HG02943 (cell line): ENCODE measurements at regions not wholly inside any gene's neighbourhood (a gene's known extent, or its start where the extent isn't known, plus 50 kb on each side); places are given as distances from the start of the nearest gene placed in this dataset.

ENCODE experiments used
- ATAC-seq: cut with Tn5 transposase; IDR thresholded peaks from one replicate; pipeline ENCODE4 v1.9.1; 2021; ENCODE audit warnings: mild to moderate bottlenecking, low read depth, moderate library complexity; ENCODE audit not compliant: unreplicated experiment

DNA sequence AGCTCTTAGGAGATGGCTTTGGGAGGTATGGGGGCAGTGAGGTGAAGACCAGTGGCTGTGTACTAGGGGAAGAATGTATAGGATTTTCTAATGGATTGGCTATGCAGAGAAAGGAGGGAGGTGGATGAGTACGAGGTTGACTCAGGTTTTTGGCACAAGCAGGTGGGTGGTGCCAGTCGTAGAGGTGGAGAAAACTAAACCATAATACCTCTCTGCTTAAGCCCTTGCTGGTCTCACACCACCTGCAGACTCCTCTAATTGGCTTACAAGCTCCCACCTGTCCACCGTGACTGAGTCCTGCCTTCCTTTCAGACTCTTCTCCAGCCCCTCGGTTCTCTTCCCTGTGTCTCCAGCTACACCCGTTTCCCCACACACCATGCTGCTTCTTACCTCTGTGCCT is 521.7 kb upstream of the CLINT1 start:
- ATAC-seq: no peak

DNA sequence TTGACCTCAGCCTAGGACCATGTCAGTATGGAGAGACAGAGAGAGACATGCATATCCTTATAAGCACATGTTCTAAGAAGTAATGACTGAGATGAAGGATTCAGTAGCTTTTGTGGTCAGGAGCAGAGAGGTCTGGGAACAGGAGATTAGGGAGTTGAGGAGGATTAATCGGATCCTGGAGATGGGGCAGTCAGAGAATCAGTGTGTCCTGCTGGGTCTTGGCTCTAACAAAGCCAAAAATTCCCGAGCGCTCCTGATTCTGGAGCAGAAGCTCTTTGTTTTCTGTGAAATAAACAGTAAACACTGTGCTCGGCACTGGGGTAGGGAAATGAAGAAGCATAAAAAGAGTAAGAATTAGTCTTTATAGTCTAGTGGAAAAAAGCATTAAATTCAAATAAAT is 520.0 kb upstream of the CLINT1 start:
- no peak for ATAC-seq

DNA sequence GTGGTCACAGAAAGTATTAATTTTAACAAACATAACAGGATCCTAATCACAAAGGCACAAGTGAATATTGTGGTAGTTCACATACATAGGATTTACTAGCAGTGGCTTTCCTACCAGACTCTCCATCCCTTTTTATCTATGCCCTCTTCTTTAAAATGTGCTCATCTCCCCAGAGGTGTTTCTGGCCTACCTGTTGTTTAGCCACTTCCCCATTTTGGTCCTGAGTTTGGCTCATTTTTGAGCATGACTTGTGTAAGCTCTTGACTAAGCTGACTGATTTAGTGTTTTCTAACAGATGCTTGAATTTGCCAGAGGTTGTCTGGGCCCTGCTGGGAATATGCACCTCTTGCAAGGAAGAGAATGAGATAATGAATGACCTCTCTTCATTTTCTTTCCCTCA is 517.7 kb upstream of the CLINT1 start:
- no peak for ATAC-seq

DNA sequence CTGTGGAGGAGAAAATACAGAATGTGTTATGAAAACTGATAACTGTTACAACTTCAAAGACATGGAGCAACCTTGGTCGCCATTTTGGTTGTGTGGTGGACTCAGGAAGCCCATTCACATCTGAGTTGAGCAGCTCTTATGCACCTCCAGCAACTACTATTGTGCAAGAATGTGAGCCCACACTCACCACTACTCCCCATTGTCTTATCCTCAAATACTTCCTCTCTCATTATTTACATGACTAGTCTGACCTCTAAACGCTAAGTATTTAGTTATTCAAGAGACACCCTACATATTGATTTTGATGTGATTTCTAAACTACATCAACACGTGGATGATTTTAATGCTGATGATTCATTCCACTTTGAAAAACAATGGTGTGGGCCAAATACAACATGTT is 516.6 kb upstream of the CLINT1 start:
- ATAC-seq: no peak

DNA sequence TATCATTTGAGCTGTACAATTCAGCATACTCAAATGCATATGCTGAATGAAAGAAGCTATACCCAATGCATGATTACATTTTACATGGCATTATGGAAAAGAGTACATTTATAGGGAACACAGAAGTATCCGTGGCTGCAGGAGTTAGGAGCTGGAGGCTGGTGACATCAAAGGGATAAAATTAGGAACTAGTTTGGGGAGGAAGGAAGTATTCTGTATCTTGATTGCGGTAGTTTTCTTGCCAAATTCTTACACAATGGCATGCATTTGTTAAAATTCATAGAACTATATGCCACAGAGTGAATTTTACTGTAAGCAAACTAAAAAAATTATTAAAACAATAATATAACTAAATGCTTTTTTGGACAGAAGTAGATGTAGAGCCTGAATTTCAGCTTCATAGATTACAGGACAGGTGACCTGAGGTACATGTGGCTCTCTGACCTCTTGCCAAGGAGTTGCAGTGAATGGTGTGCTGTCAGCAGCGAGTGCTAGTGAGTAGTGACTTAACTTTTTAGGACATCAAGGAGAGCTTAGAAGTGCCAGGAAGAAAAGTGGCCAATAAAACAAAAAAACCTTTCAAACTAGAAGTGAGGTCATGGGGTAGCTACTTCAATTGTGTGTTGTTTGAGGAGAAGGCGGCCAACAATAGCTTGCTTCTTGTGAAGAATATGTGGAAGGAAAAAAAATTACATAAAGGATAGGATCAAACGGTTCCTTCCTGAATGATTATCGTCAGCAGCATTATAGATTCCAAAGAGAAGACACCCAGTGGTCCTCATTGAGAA is 514.9 kb upstream of the CLINT1 start:
- no peak for ATAC-seq

DNA sequence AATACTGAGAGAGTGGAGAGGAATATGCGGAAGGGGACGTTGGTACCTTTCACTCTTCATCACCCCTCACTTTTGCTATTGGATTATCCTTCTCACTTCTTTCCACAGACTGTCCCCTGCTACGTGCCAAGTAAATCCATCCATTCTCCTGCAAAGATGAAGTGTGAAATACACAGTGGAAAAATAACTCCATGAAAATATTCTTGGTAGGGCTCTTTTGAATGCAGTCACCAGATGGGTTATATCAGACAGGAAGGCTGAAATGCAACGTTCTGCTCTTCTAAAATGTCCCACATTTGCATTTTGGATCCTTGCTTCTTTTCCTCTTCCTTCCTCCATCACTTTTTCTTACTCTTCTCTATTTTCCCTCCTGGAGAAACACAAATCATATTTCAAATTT is 510.3 kb upstream of the CLINT1 start:
- ATAC-seq: no peak

DNA sequence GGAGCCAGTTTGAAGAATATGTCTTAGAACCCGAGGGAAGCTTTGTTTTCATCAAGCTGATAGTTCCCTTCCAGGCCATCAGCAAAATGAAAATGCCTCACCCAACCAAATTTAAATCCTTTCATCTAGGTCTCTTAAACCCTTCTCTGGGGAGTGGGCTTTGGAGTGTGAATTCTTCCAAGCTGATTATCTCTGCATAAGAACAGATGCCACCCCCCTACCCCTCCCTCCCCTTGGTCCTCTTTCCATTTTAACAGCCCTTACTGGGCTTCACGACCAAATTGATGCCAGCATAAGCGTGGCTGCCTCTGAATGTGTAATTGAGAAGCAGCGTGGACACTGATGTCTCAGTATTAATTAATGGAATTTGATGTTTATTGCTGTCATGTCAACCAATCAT is 509.7 kb upstream of the CLINT1 start:
- no peak for ATAC-seq

DNA sequence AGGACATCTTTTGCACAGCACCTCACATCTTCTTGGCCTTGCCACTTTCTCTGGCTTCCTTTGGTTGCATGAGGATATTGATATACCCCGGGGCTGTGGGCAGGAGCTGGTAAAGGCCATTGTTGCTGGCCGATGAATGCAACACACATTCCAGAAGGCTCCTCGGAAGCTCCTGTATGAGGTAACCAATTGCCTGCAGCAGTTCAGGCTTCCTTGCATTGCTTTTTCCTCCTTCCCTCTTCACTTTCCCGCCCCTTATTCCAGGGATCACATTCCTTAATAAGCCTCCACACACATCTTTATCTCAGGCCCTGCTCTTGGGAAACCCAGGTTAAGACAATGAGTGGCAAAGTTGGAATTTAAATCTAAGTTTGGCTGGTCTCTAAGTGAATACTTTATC is 505.4 kb upstream of the CLINT1 start:
- ATAC-seq: no peak

DNA sequence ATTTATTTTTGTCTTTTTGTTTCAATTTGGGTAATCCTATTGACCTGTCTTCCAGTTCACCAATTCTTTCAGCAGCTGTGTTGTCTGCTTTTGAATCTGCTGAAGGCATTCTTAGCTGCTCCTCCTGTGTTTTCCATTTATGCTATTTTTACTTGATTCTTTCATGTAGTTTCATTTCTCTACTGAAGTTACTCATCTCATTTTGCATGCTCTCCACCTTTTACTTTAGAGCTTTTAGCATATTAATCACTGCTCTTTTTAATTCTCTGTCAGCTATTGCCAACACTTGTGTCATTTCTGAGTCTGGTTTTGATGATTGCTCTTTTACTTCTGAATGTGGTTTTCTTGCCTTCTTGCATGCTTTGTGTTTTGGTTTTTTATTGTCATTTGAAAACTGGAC is 496.0 kb upstream of the CLINT1 start:
- no peak for ATAC-seq

DNA sequence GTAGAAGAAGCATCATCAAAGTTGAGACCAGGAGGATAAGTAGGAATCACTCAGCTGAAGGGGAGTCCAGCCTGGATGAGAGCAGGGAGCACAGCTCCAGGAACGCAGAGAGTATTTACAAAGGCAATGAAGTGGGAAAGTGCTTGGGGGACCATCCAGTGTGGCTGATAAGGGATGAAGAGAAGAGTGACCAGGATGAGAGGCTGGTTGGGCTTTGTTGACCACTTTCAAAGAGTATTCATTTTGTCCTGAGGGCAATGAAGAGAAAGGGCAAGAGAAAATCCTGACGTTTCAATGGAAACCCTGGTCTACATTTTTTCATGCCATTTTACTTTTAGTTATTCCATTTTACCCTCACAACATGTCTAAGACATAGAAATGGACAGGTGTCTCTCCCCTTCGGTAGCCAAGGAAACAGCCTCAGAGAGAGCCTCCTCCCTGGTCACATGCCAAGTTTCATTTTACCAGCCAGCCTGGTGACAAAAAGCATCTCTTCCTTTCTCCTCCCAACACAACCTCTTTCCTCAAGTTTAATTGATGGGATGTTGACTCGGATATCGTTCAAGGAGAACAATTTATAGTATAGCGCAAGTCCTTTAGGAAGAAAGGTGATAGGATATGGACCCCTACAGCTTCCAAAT is 492.7 kb upstream of the CLINT1 start:
- no peak for ATAC-seq

DNA sequence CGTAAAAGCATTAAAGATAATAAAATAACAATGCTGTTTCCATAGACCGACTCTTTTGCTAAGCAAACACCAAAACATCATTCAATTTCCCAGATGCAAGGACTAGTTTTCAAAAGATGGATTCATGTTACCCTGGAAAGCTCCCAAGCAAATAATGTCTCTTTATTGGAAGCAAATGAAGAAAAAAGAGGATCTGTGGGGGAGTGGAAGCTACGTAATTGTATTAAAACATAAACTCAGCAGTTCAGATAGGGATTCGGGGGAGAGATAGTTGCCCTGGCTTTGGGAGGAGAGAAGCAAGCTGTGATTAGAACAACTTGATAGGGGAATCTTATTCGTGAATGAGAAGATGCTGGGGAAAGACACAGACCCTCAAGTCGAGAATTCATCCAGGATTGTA is 491.0 kb upstream of the CLINT1 start:
- ATAC-seq: no peak

DNA sequence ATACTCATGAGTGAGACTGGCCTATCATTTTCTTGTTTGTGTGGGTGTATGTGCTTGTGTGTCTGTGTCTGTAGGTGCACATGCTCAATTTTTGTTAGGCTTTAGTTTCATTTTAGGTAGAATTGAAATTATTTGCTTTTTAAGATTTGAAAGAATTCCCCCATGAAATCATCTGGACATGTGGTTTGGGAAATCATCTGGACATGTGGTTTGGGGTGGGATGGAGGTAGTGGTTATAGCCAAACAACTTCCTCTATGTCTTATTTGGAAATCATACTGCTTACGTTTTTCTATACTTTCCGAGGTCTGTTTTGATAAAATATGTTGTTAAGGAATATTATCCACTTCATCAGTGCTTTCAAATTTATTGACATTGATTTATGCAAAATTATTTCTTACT is 485.4 kb upstream of the CLINT1 start:
- no peak for ATAC-seq

DNA sequence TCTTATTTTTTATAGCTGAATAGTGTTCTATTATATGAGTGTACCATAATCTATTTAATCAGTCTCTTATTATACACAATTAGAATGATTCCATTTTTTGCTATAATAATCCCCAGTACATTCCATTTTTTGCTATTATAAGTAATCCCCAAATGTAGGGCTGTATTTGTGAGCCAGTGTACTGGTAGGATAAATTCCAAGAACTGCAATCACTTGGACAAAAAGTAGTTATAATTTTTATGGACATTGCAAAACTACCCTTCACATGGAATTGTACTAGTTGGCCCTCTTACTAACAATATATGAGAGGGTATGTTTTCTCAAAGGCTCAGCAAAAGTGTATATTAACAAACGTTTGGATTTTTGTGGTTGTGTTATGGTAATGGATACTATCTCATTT is 481.7 kb upstream of the CLINT1 start:
- ATAC-seq: no peak

DNA sequence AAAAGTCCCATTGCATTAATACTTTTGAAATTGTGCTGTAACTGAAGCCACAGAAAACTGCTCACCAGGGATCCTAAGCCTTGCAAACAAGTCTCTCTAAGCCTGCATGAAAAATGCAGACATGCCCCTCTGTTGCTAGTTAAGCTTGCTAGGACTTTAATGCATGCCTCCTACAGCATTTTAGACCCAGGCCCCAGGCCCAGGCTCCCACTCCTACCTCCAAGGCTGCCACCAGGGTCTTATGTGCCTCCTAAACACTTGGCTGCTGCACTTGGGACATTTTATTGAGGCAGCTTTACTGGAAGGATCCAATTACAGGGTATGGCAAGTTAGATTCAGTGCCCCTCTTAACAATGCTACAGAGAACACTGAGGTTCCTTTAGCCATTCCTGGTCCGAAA is 467.3 kb upstream of the CLINT1 start:
- ATAC-seq: no peak

DNA sequence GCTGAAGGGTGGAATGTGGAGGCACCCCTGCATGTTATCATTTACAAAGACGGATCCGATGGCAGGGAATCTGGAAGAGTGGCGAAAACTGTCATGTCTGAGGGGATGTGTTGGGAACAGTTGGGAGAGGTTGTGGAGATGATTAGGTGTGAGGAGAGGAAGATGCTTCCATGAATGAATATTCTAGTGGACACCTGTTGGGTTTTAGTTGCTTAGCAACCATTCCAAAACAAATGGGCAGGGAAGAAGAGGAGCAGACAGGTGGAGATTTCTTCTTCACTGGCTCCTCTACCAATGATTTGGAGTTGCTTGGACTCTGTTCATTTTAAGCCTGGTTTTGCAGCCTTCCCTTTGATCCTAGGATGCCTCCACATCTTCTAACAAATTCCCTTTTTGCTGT is 465.3 kb upstream of the CLINT1 start:
- no peak for ATAC-seq

DNA sequence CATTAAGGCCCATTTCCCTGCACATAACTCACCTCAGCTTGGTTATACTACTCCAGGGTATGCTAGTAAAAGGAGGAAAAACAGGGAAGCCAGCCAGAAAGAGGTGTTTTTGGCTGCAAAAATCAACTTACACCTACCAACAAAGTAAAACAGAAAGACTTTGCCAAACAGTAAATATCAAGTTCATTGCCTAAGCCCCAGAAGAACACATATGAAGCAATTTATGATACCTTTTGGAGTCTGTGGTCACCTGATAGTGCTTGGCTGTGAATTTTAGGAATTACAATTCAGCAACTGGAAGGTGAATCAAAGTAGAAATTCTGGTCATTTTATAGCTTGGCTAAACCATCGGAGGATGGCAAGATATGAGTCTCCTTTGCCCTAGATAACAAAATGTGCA is 463.7 kb upstream of the CLINT1 start:
- no peak for ATAC-seq

DNA sequence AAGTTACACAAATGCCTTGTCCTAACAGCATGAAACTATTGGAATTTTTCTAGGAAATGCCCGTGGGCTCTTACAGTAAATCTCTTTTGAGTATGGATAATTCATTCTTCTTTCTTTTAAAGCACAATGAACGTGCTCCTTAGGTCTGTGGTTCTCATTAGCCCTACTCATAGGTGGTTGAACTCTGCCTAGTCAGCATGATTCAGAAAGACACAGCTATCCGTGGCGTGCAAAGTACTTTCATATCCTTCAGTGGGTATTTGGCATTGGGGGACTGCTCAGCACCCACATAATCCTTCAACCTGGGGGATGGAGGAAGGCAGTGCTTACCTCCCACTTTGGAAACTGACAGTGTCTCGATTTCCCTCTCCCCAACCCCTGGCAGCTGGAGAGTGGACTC is 462.0 kb upstream of the CLINT1 start:
- no peak for ATAC-seq

DNA sequence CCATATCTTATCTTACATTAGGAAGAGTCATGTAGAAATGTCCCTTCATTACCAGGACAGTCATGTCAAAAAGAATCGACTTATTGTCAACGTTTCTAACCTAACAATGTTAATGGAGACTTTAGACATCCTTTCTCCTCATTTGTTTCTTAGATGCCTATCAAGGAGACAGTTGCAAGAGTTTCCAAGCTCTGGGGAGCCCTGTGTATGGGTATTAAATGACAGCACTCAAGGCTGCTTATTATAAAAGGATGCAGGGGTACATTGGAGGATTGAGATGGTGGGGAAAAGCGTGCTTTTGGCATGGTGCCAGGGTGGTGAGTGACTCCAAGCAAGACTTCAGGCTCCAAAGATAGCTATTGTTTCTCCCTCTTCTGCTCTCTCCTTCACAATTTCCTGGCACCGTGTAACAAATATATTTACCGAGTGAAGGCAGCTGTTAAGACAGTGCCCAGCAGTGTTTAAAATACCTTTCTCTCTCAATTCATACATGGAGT is 461.3 kb upstream of the CLINT1 start:
- ATAC-seq: no peak

DNA sequence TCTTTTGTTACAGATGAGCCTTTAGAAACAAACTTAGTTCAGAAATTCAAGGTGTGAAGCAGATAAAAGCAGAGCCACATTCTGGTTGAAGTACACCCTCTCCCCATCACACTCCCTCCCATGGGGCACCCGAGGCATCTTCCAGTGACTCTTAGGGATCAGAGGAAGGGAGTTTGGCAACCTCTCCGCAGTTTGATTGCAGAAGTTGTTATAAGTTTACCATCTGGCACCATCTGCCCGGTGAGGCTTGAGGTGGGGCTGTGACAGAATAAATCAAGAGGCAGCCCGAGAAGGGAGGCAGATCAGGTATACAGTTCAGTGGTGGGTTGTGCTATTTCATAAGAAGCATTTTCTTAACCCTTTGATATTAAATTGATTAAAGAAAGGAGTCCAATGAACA is 458.6 kb upstream of the CLINT1 start:
- ATAC-seq: no peak

DNA sequence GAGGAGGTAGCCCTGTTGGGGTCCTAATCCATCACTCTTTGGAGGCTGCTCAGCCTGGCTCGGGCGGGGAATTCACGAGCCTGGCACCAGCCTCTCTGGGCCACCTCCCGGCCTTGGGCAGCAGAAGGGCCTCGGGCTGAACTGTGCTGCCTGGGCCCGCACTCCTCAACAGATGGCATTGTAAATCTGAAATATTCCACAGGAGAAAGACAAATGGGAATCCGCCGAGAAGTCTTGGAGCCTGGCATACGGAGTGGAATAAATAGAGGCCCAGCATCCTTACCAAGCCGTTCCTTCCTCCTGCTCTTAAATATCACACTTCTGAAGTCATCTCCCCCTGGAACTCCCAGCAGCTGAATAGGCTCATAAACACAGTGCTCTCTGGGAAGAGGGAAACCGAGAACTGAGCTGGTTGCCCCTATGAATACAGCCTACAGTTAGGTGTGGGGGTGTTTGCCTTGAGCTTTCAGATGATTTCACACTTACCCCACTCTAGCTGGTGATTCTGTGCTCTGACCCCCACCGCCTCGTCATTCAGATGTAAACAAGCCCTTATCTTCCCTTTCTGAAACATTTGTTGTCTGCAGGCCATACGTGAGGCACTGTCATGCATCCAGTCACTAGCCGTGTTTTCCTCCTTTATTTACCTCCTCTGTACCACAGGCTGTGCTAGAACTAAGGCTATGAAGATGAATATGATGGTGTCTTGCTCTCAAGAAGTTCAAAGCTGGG is 455.0 kb upstream of the CLINT1 start:
- no peak for ATAC-seq

DNA sequence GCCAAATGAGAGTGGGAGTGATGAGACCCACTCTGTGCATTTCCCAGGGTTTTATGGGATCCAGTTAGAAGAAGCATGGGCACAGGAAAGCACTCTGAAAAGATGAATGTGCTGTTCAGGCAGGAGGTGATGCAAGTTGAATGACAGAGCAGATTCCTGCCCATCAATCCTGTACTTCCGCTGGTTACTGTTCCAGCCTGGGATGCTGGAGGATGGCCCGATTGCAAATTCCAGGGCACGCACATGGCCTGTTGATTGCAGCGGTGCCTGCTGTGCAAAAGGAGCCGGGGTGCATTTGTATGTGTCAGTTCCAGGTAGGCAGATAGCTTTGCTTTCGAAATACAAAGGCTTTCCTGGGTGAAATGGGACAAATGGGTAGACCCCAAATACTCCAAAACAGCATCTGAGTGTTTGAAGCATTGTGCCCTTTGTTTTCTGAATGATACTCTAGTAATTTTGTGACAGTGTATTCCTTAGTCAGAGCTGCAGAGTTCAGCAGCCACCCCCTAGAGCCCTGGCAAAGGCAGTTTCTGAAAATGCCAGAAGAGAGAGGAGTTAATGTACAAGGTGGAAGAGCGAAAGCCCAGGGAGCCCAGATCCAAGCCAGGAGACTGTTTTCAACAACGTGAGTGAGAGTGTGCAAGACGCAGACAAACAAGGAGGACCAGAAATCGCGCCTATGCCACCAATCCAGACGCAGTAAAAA is 454.2 kb upstream of the CLINT1 start:
- no peak for ATAC-seq
